ENCODE measurements at regions not wholly inside any gene's neighbourhood (a gene's known extent, or its start where the extent isn't known, plus 50 kb on each side); places are given as distances from the start of the nearest gene placed in this dataset.

GRCh38 chr6:167501831-167502385 lies 177.0 kb downstream of the TTLL2 start (continued):
- TF ChIP-seq IKZF4 (CRISPR knock-in tag; IDR thresholded peaks at IDR 0.05; ENCODE audit: borderline replicate concordance, low read depth, not compliant biosample characterization) (no peak), CSRNP2 (CRISPR knock-in tag; conservative IDR thresholded peaks at IDR 0.05; ENCODE audit: low read depth) (no peak), FOSL1 (CRISPR knock-in tag; IDR thresholded peaks at IDR 0.05; ENCODE audit: borderline replicate concordance) (no peak), ERF (CRISPR knock-in tag; IDR thresholded peaks at IDR 0.05) (0 out of 2 replicates have a peak, but pooled peaks have one; percentile 37), IRF2 (CRISPR knock-in tag; IDR thresholded peaks at IDR 0.05) (peak; percentile 68; the same call in 1 of the 2 replicates), SUZ12 (IDR thresholded peaks at IDR 0.05; ENCODE audit: low read depth, low read length) (no peak), ZNF710 (CRISPR knock-in tag; IDR thresholded peaks at IDR 0.05; ENCODE audit: borderline replicate concordance) (no peak), ZBTB1 (CRISPR knock-in tag; IDR thresholded peaks at IDR 0.05; ENCODE audit: borderline replicate concordance) (no peak), NKX3-1 (CRISPR knock-in tag; IDR thresholded peaks at IDR 0.05) (no peak), ZFAT (CRISPR knock-in tag; conservative IDR thresholded peaks at IDR 0.05) (no peak), RARG (CRISPR knock-in tag; IDR thresholded peaks at IDR 0.05; ENCODE audit: low read depth) (no peak), AGO1 (IDR thresholded peaks at IDR 0.05; ENCODE audit: low read depth, low read length, poor library complexity, severe bottlenecking) (no peak), ZBTB26 (CRISPR knock-in tag; IDR thresholded peaks at IDR 0.05; ENCODE audit: borderline replicate concordance) (no peak), ZNF224 (CRISPR knock-in tag; IDR thresholded peaks at IDR 0.05) (0 out of 2 replicates have a peak, but pooled peaks have one; percentile 52), SRSF1 (optimal IDR thresholded peaks at IDR 0.05; ENCODE audit: low read depth, low read length) (no peak), SYNCRIP (IDR thresholded peaks at IDR 0.05; ENCODE audit: insufficient read depth, low read depth, low read length) (no peak), ZBTB42 (CRISPR knock-in tag; IDR thresholded peaks at IDR 0.05) (peak; percentile 94), ARID3A (IDR thresholded peaks at IDR 0.05; ENCODE audit: low read depth, low read length) (no peak), ZNF138 (CRISPR knock-in tag; IDR thresholded peaks at IDR 0.05; ENCODE audit: low read depth) (no peak), ZNF230 (CRISPR knock-in tag; IDR thresholded peaks at IDR 0.05) (no peak), KAT7 (CRISPR knock-in tag; IDR thresholded peaks at IDR 0.05; ENCODE audit: borderline replicate concordance) (no peak), FOXA3 (CRISPR knock-in tag; IDR thresholded peaks at IDR 0.05) (peak; percentile 57; the same call in 1 of the 2 replicates), ZNF446 (CRISPR knock-in tag; IDR thresholded peaks at IDR 0.05) (no peak), SMYD3 (CRISPR knock-in tag; IDR thresholded peaks at IDR 0.05) (no peak), ETV6 (CRISPR knock-in tag; conservative IDR thresholded peaks at IDR 0.05) (no peak), MAX (IDR thresholded peaks at IDR 0.05) (no peak)
